ENCODE measurements at regions not wholly inside any gene's neighbourhood (a gene's known extent, or its start where the extent isn't known, plus 50 kb on each side); places are given as distances from the start of the nearest gene placed in this dataset.

DNA sequence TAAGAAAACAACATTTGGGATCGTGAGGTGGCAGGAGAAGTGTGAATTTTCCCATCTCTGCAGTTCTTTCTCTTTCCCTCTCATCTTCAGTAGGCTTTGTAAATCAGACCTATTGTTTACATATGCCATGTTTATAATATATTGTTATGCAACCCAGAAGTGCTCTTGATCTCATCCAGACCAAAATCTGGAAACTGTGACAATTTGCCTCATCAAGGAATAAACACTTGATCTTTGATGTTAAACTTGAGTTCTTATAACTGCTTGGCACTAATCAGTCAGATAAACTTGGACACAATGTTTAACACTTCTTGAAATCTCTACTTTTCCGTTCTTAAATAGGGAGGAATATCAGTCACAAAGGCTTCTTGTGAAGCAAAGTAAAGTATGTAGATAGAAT is 384.7 kb downstream of the DMRT2 start:
- no peak for DNase-seq

DNA sequence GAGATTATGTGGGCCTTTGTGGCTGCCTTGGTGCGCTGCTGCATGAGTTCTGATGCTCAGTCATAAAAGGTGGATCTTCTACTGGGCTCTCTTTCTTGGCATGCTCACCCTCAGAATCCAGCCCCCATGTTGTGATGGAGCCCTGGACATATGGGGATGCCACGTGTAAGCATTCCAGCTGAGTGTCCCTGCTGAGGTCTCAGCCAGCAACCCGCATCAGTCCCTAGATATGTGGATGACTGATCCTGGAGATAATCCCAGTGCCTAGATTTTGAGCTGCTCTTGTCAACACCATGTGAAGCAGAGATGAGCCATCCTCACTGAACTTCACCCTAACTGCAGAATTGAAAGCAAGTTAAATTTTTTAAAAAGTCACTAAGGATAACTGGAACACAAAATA is 390.1 kb downstream of the DMRT2 start:
- no peak for DNase-seq

DNA sequence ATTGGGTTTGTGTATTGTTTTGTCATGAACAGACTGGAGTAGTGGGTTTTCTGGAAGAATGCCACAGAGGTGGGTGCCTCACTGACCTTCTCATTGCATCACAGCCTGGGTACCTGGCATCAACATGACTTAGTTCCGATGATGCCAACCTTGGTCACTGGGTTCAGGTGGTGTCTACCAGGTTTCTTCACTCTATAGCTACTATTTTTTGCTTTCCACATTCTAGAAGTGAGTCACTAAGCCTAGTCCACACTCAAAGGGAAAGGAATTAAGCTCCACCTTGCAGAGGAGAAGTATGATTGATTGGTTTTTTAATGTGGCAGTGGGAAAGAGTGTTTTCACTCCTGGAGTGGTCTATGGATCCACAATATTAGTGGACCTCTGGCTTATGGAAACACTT is 391.9 kb downstream of the DMRT2 start:
- no peak for DNase-seq

GRCh38 chr9:1443450-1443849 is 393.3 kb downstream of the DMRT2 start:
- no peak for DNase-seq

DNA sequence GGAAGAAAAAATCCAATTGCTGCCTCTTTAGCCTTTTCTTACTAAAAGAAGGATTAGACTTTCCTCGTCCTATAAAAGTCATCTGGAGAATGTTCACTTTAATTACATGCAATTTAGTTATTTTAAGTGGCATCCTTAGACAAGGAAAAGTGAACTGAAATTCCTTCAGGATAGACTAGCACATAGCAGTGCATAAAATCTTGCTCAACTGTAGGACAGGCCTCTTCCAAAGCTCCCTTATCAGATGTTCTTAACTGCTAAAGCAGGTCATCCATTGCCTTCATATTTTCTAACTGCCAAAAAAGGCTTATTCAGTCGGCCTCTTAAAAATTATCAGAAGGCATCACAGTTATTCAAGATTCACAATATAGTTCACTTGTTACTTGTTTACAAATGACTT is 396.5 kb downstream of the DMRT2 start:
- DNase-seq, result no peak

DNA sequence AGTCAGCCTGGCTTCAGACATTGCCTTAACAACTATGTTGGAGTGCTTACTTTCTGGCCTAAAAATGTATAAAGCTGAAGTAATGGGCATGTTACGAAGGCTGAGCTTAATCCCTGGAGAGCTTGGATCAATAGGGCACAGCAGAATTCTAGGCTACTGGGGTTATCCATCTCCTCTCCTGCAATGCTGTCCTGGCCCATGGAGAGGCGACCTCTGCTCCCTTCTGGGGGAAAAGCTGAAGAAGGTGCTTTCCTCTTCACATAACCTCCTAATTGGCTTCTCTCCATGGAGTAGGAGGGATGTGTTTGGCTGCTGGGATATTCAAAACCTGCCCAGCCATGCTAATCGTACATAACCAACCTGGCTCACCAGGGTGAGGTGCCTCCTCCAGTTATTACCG is 403.5 kb downstream of the DMRT2 start:
- no peak for DNase-seq

- DNase-seq, result no peak
These were observed 404.1 kb downstream of the DMRT2 start for GRCh38 chr9:1454211-1454610.

DNA sequence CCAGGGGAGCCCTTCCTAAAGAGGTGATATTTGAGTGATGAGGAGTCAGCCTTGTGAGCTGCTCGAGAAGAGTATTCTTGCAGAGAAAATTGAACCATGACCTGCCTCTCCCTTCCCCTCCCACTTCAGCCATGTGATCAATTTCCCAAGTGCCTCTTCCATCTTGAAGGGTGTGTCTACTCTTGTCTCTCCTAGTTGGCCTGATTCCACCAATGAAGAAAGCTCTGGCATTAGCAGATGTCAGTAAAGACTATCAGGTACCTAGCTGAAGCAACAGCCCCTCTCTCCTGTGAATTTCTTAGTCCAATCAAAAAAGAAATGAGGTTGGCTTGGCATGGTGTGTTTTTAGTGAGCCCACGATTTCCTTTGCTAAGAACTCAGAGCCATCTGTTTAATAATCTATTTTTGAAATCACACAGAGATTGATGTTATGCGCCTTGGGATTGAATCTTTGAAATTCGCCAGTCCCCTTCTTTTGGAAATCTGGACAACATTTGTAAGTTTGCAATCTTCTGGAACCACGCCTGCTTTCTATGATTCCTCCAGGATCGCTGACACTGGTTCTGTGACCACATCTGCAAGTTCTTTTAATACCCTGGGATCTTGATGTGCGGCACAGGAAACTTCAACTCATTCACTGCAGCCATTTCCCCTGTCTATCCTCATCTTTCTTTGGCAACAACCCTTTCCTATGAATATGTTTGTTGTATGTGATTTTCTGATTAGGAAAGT is 404.6 kb downstream of the DMRT2 start:
- DNase-seq, result no peak

GRCh38 chr9:1455766-1456165 is 405.6 kb downstream of the DMRT2 start:
- DNase-seq, result no peak

GRCh38 chr9:1456301-1457024 is 406.3 kb downstream of the DMRT2 start:
- no peak for DNase-seq

GRCh38 chr9:1457460-1457859 is 407.3 kb downstream of the DMRT2 start:
- no peak for DNase-seq

DNA sequence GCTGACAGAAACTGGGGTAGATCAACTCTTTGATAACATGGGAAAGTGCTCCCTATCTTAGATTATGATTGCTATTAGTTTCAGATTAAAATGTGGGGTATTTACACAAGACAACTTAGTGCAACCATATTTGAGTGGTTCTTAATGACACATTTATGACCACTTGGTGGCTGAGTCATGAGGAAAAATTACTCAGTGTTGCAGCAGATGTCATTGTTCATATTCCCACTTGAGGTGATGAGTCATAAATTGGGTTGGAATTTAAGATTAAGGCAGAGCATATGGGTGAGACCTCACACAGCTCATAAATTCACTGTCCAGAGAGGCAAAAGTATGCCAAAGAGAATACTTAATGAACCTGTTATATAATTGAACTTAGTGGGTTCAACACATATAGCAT is 408.3 kb downstream of the DMRT2 start:
- DNase-seq, result peak; percentile 30

DNA sequence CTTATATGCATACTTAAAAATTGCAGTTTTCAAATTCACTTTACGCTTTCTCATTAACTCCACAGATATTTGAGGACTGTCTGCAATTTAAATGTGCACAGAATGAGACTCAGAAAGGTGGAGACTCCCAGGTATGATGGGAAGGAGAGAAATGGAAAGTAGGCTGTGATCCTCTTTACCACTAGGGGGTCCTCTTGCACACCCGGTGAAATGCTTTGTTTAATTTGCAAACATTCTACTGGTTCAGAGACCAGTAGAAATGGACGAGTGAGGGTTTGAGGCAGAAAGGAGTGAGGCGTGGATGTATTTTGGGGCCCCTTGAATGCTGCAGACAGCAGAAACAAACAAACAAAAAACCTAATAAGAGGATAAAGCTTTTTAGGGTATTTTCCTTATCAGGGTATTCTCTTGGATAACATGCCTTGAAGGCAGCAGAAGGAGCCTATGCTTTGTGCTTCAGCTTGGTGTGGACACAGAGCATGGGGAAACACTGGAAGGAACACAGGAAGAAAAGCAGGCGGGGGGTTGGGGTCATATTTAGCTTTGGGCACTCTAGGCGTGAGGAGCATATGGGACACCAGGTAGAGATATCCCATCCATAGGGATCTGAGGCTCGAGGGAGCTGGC is 410.1 kb downstream of the DMRT2 start:
- DNase-seq, result no peak

DNA sequence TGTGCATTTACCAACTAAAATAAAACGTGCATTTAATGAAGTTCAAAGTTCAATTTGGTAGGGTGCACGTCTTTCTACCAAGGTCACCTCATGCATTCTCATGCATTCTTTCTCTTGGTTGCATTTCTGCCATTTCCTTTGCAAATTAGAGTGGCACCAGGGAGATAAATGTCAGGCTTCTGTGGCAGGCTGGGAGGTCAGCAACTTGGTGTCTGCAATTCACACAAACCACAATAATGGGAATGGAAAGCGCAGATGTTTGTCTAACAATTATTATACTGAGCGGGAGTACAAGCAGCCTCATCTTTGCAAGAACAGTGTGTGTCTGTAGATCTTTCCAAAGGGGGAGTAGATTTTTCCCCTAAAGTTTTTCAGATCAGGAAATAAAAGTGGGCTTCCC is 411.7 kb downstream of the DMRT2 start:
- no peak for DNase-seq

DNA sequence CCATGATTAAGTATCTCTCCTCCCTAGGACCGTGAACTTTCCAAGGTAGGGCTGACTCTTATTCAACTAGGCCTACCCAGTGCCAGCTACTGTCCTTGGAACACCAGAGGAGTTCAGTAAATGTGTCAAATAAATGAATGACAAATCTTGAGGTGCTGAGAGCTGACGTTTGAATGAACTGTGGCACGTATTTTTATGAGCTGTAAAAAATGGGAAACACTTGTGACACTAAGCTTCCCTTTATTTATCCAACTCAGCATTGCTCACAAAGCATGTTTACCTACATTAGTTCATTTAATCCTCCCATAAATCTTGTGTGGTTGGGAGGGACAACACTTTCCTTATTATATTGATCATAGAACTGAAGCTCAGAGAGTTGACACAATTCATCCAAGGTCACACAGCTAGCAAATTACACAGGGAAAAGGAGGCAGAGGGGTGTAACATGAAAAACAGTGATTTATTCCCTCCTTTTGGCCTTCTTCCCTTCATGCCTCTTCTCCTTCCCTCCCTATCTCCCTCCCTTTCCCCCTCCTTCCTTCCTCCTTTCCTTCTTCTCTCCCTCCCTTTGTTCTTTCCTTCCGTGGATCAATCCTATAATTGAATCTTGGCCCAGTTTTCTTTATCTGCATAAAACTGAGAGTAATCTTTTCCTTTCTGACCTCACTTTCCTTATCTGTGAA is 412.6 kb downstream of the DMRT2 start:
- DNase-seq, result no peak

- DNase-seq, result no peak
These were observed 419.8 kb downstream of the DMRT2 start for GRCh38 chr9:1469996-1470395.

- no peak for DNase-seq
These were observed 423.9 kb downstream of the DMRT2 start for GRCh38 chr9:1473956-1474634.

GRCh38 chr9:1474671-1475070 is 424.5 kb downstream of the DMRT2 start:
- no peak for DNase-seq

DNA sequence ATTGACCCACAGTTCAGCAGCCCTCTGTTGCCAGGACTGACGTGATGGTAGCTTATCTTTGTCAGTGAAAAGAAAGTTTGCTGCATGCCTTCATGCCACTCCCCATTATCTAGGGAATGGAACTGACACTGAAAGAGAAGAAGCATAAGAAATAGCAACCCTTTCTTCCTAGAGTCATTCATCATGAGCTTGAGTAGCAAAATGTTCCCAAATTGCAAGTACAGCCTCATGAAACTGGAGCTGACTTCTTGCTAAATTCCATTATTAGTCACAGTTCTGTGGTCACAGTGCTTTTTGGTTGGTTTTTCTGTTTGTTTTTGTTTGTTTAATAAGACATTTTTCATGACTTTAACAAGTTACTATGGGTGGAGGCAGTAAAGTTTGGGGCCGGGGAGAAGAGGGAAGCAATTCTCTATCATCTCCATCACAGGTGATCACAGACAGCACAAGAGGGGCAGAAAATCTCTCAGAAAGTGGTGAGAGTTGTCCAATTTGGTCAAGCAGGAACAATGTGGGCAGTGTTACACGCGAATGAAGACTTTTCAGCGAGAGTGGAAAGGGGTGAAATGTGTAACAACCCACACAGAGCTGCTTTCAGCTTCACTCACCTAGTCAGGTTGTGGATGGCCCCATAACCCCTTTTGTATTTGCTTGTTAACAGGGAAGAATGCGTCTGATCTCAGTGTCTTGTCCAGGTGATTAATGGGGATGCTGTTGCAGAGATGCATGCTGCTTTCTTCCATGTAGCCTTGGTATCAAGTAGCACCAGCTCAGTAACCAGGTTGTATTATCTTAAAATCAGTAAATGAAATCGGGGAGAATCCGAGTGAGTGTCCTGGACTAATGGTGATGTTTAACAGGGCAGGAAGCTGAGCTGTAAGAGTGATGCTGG is 440.4 kb downstream of the DMRT2 start:
- no peak for DNase-seq

- DNase-seq, result no peak
These were observed 442.0 kb downstream of the DMRT2 start for GRCh38 chr9:1492156-1492555.

DNA sequence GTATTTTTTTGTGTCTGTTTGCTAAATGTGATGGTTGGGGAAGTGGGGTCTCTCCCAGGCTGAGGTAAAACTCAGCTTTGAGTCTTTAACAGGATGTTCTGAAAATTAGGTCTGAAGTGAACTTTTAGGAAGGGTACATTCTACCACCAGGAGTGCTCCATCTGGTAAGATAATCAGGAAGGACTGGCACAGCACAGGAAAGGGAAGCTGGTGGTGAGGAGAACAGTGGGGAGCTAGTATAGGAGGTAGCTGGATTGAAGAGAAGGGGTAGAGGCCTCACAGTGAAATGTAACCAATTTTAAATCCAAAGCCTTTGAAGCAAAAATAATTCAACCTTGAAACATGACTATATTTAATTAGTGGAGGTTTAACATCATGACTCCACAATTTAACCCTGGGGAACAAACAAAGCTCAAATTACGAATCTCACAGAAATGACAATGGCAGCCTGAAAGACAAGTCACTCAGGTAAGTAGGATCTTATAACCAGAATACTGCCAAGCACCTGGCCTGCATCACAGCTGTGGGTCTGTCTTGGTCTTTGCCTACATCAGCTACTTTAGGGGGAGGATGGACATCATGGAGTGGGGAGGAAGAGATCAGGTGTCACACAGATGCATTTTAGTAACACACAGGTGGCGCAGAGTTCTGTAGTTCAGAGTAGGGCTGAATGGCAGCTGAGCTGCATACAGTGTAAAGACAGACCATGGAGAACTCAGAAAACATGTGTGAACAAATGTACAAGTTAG is 445.3 kb downstream of the DMRT2 start:
- DNase-seq, result peak; percentile 55
